ENCODE measurements at regions not wholly inside any gene's neighbourhood (a gene's known extent, or its start where the extent isn't known, plus 50 kb on each side); places are given as distances from the start of the nearest gene placed in this dataset.

- no peak for TF ChIP-seq REST (IDR thresholded peaks at IDR 0.05; ENCODE audit: low read depth, low read length)
Measured at GRCh38 chr13:107117327-107118012, 549.5 kb upstream of the ARGLU1 start (continued).

GRCh38 chr13:107113387-107113786, 545.5 kb upstream of the ARGLU1 start:
- no peak overlapping the region for H3K27ac ChIP-seq (ENCODE audit: low read depth in 2 of 2, low read length in 1 of 2)
- no peak overlapping the region for H3K4me3 ChIP-seq (ENCODE audit: low read depth in 2 of 2, low read length in 1 of 2)
- no peaks in the 10 kb centered on the region for H4K20me1 ChIP-seq (ENCODE audit: insufficient read depth)
- no peaks in the 10 kb centered on the region for H3K9me3 ChIP-seq
- H3K4me2 ChIP-seq, result no peak overlapping the region
- ChIA-PET CTCF (no interaction called here), POLR2A (no interaction called here)
- no peaks in the 10 kb centered on the region for H3K4me1 ChIP-seq (ENCODE audit: control insufficient read depth in 1 of 2, insufficient read depth in 2 of 2, low read depth in 1 of 2, low read length in 1 of 2)
- H3F3A ChIP-seq (replicated peaks; ENCODE audit: insufficient read depth), result no peaks in the 10 kb centered on the region
- no peak overlapping the region for H3K9ac ChIP-seq
- DNase-seq, result no peak
- TF ChIP-seq TAF1 (IDR thresholded peaks at IDR 0.05; ENCODE audit: borderline replicate concordance, low read depth, low read length), result no peak
- TF ChIP-seq RFX5 (IDR thresholded peaks at IDR 0.05; ENCODE audit: low read length), result no peak
- no peak for TF ChIP-seq POLR2AphosphoS5 (IDR thresholded peaks at IDR 0.05; ENCODE audit: low read depth, low read length)
- TF ChIP-seq FOXJ3 (CRISPR knock-in tag; IDR thresholded peaks at IDR 0.05), result no peak
- no peak for TF ChIP-seq ELF1 (IDR thresholded peaks at IDR 0.05)
- TF ChIP-seq ZBTB33 (IDR thresholded peaks at IDR 0.05; ENCODE audit: borderline replicate concordance, low read depth), result no peak
- no peak for TF ChIP-seq RCOR1 (IDR thresholded peaks at IDR 0.05; ENCODE audit: low read length)
- no peak for TF ChIP-seq MXI1 (IDR thresholded peaks at IDR 0.05; ENCODE audit: low read depth, low read length)
- TF ChIP-seq CHD2 (IDR thresholded peaks at IDR 0.05; ENCODE audit: low read length, partially characterized antibody), result no peak
- no peak for TF ChIP-seq JUND (IDR thresholded peaks at IDR 0.05)
- no peak for TF ChIP-seq PBX3 (IDR thresholded peaks at IDR 0.05)
- TF ChIP-seq GATA2 (CRISPR knock-in tag; IDR thresholded peaks at IDR 0.05), result no peak
- H3K27me3 ChIP-seq (ENCODE audit: insufficient read depth), result no peaks in the 10 kb centered on the region
- 6% methylated on average over 1 of the region's 1 CpG for WGBS (ENCODE audit: low lambda C conversion rate)
- no peaks in the 10 kb centered on the region for H3K9me2 ChIP-seq
- no peaks in the 10 kb centered on the region for H3K79me2 ChIP-seq (ENCODE audit: insufficient read depth)
- H3K36me3 ChIP-seq (replicated peaks in 1 of 2; ENCODE audit: control insufficient read depth in 1 of 2, insufficient read depth in 2 of 2, low read length in 1 of 2), result no peaks in the 10 kb centered on the region
- no peak overlapping the region for H2AFZ ChIP-seq (ENCODE audit: low read depth)
